ENCODE measurements at regions not wholly inside any gene's neighbourhood (a gene's known extent, or its start where the extent isn't known, plus 50 kb on each side); places are given as distances from the start of the nearest gene placed in this dataset.
"Not testable (repeated sequence)": the region's sequence is repeated elsewhere in the genome, so short reads cannot be mapped to it uniquely, and the experiment has no call there.

GRCh38 chr14:105880616-105881015 lies 354.2 kb downstream of the TMEM121 start:
- FAIRE-seq: no peak

GRCh38 chr14:105881021-105881930 lies 354.9 kb downstream of the TMEM121 start:
- no peak for FAIRE-seq

- not testable (repeated sequence) for FAIRE-seq
Measured at GRCh38 chr14:105882011-105882410, 355.6 kb downstream of the TMEM121 start.

GRCh38 chr14:105882626-105883025 lies 356.2 kb downstream of the TMEM121 start:
- no peak for FAIRE-seq

- no peak for FAIRE-seq
Measured at GRCh38 chr14:105883066-105884005, 357.0 kb downstream of the TMEM121 start.

GRCh38 chr14:105884192-105884807 lies 357.9 kb downstream of the TMEM121 start:
- not testable (repeated sequence) for FAIRE-seq

GRCh38 chr14:105884808-105885281 lies 358.5 kb downstream of the TMEM121 start:
- FAIRE-seq: no peak

- no peak for FAIRE-seq
Measured at GRCh38 chr14:105885561-105886320, 359.4 kb downstream of the TMEM121 start.

- not testable (repeated sequence) for FAIRE-seq
Measured at GRCh38 chr14:105886791-105887191, 360.4 kb downstream of the TMEM121 start.

- FAIRE-seq: no peak
Measured at GRCh38 chr14:105887692-105888091, 361.3 kb downstream of the TMEM121 start.

- FAIRE-seq: no peak
Measured at GRCh38 chr14:105888151-105888550, 361.8 kb downstream of the TMEM121 start.

- no peak for FAIRE-seq
Measured at GRCh38 chr14:105888784-105889665, 362.6 kb downstream of the TMEM121 start.

GRCh38 chr14:105889666-105890473 lies 363.5 kb downstream of the TMEM121 start:
- no peak for FAIRE-seq

- FAIRE-seq: no peak
Measured at GRCh38 chr14:105890474-105891220, 364.3 kb downstream of the TMEM121 start.

- no peak for FAIRE-seq
Measured at GRCh38 chr14:105891221-105891602, 364.8 kb downstream of the TMEM121 start.

- FAIRE-seq: no peak
Measured at GRCh38 chr14:105891631-105892452, 365.5 kb downstream of the TMEM121 start.

GRCh38 chr14:105892453-105893441 lies 366.4 kb downstream of the TMEM121 start:
- not testable (repeated sequence) for FAIRE-seq

All from A204.1 (cell line).